ENCODE measurements at regions not wholly inside any gene's neighbourhood (a gene's known extent, or its start where the extent isn't known, plus 50 kb on each side); places are given as distances from the start of the nearest gene placed in this dataset.
A peak's percentile ranks its signal among the peaks of the same experiment; 100 is the strongest.

DNA sequence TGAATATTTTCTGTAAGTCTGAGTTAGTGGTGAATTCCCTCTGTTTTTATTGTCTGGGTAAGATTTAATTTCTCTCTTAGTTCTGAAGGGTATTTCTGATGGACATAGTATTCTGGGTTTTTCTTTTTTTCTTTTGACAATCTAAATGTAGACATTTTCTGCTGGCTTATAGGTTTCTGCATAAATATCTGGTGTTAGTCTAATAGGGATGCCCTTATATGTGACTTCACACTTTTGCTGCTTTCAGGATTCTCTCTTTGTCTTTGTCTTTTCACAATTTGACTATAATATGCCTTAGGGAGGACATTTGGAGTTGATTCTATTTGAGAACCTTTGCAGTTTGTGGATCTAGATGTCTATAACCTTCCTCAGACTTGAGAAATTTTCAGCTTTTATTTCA is 667.2 kb downstream of the EPHA7 start:
- DNase-seq (no peak), ATAC-seq (no peak)
- intact Hi-C loops (cut with DNase I, micrococcal nuclease) = no loop called here
- Histone ChIP-seq H3K4me3 (no peak overlapping the region), H3K9me3 (peaks cover 16% of the 10 kb centered on the region), H3K4me1 (ENCODE audit: low read depth) (no peaks in the 10 kb centered on the region), H3K36me3 (ENCODE audit: low read depth) (no peaks in the 10 kb centered on the region)
- TF ChIP-seq, protein P1, sequence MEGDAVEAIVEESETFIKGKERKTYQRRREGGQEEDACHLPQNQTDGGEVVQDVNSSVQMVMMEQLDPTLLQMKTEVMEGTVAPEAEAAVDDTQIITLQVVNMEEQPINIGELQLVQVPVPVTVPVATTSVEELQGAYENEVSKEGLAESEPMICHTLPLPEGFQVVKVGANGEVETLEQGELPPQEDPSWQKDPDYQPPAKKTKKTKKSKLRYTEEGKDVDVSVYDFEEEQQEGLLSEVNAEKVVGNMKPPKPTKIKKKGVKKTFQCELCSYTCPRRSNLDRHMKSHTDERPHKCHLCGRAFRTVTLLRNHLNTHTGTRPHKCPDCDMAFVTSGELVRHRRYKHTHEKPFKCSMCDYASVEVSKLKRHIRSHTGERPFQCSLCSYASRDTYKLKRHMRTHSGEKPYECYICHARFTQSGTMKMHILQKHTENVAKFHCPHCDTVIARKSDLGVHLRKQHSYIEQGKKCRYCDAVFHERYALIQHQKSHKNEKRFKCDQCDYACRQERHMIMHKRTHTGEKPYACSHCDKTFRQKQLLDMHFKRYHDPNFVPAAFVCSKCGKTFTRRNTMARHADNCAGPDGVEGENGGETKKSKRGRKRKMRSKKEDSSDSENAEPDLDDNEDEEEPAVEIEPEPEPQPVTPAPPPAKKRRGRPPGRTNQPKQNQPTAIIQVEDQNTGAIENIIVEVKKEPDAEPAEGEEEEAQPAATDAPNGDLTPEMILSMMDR (IDR thresholded peaks at IDR 0.05) = no peak

DNA sequence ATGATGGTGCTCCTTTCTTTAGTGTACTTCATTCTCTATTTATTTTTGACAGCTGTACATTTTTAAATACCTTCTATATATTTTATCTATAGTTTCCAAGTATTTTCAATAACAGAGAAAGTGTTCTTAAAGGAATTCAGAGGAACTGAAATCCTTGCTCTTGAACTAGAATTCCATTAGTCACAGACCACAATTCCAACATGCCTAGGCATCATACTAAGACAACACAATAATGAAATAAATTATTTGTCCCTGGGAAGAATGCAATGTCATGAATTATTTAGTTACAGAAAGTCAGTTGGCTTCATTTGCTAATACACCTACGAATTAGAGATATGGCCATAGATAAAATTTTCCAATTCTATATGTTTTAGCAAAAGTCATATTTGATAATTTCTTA is 671.2 kb downstream of the EPHA7 start:
- Histone ChIP-seq H3K36me3 (ENCODE audit: low read depth) (no peaks in the 10 kb centered on the region), H3K4me3 (no peak overlapping the region), H3K9me3 (peaks cover 12% of the 10 kb centered on the region), H3K4me1 (ENCODE audit: low read depth) (no peaks in the 10 kb centered on the region)
- no peak for ATAC-seq
- intact Hi-C loops (cut with DNase I, micrococcal nuclease) = no loop called here
- TF ChIP-seq, protein P1 (IDR thresholded peaks at IDR 0.05) = no peak
- no peak for DNase-seq

DNA sequence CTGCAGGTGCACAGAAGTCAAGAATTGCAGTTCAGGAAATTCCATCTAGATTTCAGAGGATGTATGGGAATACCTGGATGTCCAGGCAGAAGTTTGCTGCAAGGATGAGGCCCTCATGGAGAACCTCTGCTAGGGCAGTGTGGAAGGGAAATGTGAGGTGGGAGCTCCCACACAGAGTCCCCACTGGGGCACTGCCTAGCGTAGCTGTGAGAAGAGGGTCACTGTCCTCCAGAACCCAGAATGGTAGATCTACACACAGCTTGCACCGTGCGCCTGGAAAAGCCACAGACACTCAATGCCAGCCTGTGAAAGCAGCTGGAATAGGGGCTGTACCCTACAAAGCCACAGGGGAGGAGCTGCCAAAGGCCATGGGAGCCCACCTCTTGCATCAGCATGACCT is 681.4 kb downstream of the EPHA7 start:
- intact Hi-C loops (cut with DNase I, micrococcal nuclease) = no loop called here
- TF ChIP-seq, protein P1 (IDR thresholded peaks at IDR 0.05) = no peak
- Histone ChIP-seq H3K4me3 (no peak overlapping the region), H3K4me1 (ENCODE audit: low read depth) (no peaks in the 10 kb centered on the region), H3K9me3 (peaks cover 10% of the 10 kb centered on the region), H3K36me3 (ENCODE audit: low read depth) (no peaks in the 10 kb centered on the region)
- no peak for ATAC-seq
- DNase-seq = no peak

DNA sequence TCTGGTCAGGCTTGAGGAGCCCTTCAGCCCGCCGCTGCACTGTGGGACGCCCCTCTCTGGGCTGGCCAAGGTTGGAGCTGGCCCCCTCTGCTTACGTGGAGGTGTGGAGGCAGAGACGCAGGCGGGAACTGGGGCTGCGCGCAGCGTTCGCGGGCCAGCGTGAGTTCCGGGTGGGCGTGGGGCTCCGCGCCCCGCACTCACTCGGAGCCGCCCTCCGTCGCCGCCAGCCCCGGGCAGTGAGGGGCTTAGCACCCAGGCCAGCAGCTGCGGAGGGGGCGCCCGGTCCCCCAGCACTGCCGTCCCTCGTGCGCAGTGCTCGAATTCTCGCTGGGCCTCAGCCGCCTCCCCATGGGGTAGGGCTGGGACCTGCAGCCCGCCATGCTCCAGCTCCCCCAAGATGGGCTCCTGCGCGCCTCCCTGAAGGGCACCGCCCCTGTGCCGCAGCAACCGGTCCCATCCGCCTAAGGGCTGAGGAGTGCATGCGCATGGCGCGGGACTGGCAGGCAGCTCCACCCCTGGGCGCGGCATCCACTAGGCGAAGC is 695.9 kb downstream of the EPHA7 start:
- TF ChIP-seq, protein P1 (IDR thresholded peaks at IDR 0.05) = no peak

DNA sequence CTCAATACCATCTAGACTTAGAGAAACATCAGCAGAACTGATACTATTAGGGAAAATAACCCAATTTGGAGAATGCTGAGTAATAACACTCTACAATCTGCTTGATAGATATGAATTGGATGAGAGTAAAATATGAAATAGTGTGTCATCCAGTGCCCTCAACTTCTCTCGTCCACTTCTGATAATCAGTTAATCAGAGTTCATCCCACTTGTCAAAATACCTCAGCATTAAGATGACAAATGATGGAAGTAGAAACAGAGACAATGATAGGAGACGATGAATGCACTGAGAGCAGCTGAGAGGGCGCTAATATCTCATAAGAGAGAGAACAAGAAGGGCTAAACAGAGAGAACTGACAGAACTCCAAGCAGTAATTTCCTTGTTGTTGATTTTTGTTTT is 699.6 kb downstream of the EPHA7 start:
- TF ChIP-seq, protein P1 (IDR thresholded peaks at IDR 0.05) = no peak
- no peaks in the 10 kb centered on the region for H3K36me3 ChIP-seq (ENCODE audit: low read depth)
- peaks cover 23% of the 10 kb centered on the region for H3K9me3 ChIP-seq
- intact Hi-C loops (cut with DNase I, micrococcal nuclease) = no loop called here
- H3K4me1 ChIP-seq (ENCODE audit: low read depth) = no peaks in the 10 kb centered on the region
- DNase-seq (no peak), ATAC-seq (no peak)
- H3K4me3 ChIP-seq = no peak overlapping the region

More for the DNA sequence above, 695.9 kb downstream of the EPHA7 start:
- no peak overlapping the region for H3K4me3 ChIP-seq
- DNase-seq (no peak), ATAC-seq (peak; percentile 24)
- intact Hi-C loops (cut with DNase I, micrococcal nuclease) = no loop called here
- no peaks in the 10 kb centered on the region for H3K4me1 ChIP-seq (ENCODE audit: low read depth)
- no peaks in the 10 kb centered on the region for H3K36me3 ChIP-seq (ENCODE audit: low read depth)
- H3K9me3 ChIP-seq = peaks cover 25% of the 10 kb centered on the region

DNA sequence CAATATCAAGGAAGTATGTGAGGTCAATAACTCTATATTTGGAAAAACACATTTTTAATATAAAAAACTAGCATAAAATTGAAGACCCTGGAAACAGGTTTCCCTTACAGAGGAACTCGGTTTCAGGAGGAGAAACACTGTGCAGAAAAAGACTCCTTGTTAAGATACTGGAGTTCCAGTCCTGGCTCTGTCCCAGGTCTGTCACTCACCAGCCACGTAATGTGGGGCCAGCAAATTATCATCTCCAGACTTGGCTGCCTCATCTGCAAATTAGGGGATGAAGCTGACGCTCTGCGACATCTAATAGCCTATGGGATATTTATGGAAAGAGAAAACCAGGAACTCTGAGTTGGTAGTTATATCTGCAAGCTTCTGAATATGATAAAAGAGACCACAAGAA is 702.7 kb downstream of the EPHA7 start:
- Histone ChIP-seq H3K9me3 (peaks cover 2% of the 10 kb centered on the region), H3K36me3 (ENCODE audit: low read depth) (no peaks in the 10 kb centered on the region), H3K4me3 (no peak overlapping the region), H3K4me1 (ENCODE audit: low read depth) (no peaks in the 10 kb centered on the region)
- DNase-seq (no peak), ATAC-seq (no peak)
- intact Hi-C loops (cut with DNase I, micrococcal nuclease) = no loop called here
- TF ChIP-seq, protein P1 (IDR thresholded peaks at IDR 0.05) = no peak
